ENCODE measurements at regions not wholly inside any gene's neighbourhood (a gene's known extent, or its start where the extent isn't known, plus 50 kb on each side); places are given as distances from the start of the nearest gene placed in this dataset.

- Histone ChIP-seq H3K27me3 (ENCODE audit: insufficient read depth) (no peaks in the 10 kb centered on the region), H3K27ac (ENCODE audit: low read depth in 2 of 2, low read length in 1 of 2) (no peak overlapping the region), H3F3A (replicated peaks; ENCODE audit: insufficient read depth) (no peaks in the 10 kb centered on the region), H3K9ac (no peak overlapping the region), H3K9me2 (peaks cover 4% of the 10 kb centered on the region; the same call in 1 of the 2 replicates), H3K36me3 (replicated peaks in 1 of 2; ENCODE audit: control insufficient read depth in 1 of 2, insufficient read depth in 2 of 2, low read length in 1 of 2) (no peaks in the 10 kb centered on the region), H4K20me1 (ENCODE audit: insufficient read depth) (no peaks in the 10 kb centered on the region), H3K4me3 (ENCODE audit: low read depth in 2 of 2, low read length in 1 of 2) (no peak overlapping the region), H3K9me3 (no peaks in the 10 kb centered on the region), H2AFZ (ENCODE audit: low read depth) (no peak overlapping the region), H3K79me2 (ENCODE audit: insufficient read depth) (no peaks in the 10 kb centered on the region), H3K4me1 (ENCODE audit: control insufficient read depth in 1 of 2, insufficient read depth in 2 of 2, low read depth in 1 of 2, low read length in 1 of 2) (no peaks in the 10 kb centered on the region), H3K4me2 (no peak overlapping the region)
- no peak for DNase-seq
- 31% methylated on average over 5 of the region's 5 CpGs for WGBS (ENCODE audit: low lambda C conversion rate)
- TF ChIP-seq POLR2AphosphoS5 (IDR thresholded peaks at IDR 0.05; ENCODE audit: low read depth, low read length) (no peak), ELF1 (IDR thresholded peaks at IDR 0.05) (no peak), TAF1 (IDR thresholded peaks at IDR 0.05; ENCODE audit: borderline replicate concordance, low read depth, low read length) (no peak), CHD2 (IDR thresholded peaks at IDR 0.05; ENCODE audit: low read length, partially characterized antibody) (no peak), MAX (IDR thresholded peaks at IDR 0.05; ENCODE audit: low read depth) (no peak), RFX5 (IDR thresholded peaks at IDR 0.05; ENCODE audit: low read length) (no peak), NFIC (IDR thresholded peaks at IDR 0.05; ENCODE audit: borderline replicate concordance) (no peak), JUND (IDR thresholded peaks at IDR 0.05) (no peak), NRF1 (IDR thresholded peaks at IDR 0.05; ENCODE audit: low read depth, low read length) (no peak), TEAD4 (IDR thresholded peaks at IDR 0.05; ENCODE audit: borderline replicate concordance, insufficient read depth) (no peak), FOXM1 (IDR thresholded peaks at IDR 0.05; ENCODE audit: low read depth) (no peak), PBX3 (IDR thresholded peaks at IDR 0.05) (no peak), SMC3 (IDR thresholded peaks at IDR 0.05; ENCODE audit: low read depth, low read length) (no peak), RAD21 (IDR thresholded peaks at IDR 0.05; ENCODE audit: low read length) (no peak)
- POLR2A ChIA-PET, result no interaction called here
- CTCF ChIA-PET, result no interaction called here
These were observed 570.9 kb downstream of the CDH26 start for GRCh38 chr20:60529149-60529548.

GRCh38 chr20:60535211-60535610, 577.0 kb downstream of the CDH26 start:
- Histone ChIP-seq H3K4me2 (no peak overlapping the region), H3K27me3 (ENCODE audit: insufficient read depth) (no peaks in the 10 kb centered on the region), H3K36me3 (replicated peaks in 1 of 2; ENCODE audit: control insufficient read depth in 1 of 2, insufficient read depth in 2 of 2, low read length in 1 of 2) (no peaks in the 10 kb centered on the region), H3K4me1 (ENCODE audit: control insufficient read depth in 1 of 2, insufficient read depth in 2 of 2, low read depth in 1 of 2, low read length in 1 of 2) (no peaks in the 10 kb centered on the region; a peak in 1 of 4 replicates), H4K20me1 (ENCODE audit: insufficient read depth) (no peaks in the 10 kb centered on the region), H3K9ac (no peak overlapping the region), H3F3A (replicated peaks; ENCODE audit: insufficient read depth) (no peaks in the 10 kb centered on the region), H3K79me2 (ENCODE audit: insufficient read depth) (no peaks in the 10 kb centered on the region), H3K9me2 (peaks cover 4% of the 10 kb centered on the region; the same call in 1 of the 2 replicates), H3K4me3 (ENCODE audit: low read depth in 2 of 2, low read length in 1 of 2) (no peak overlapping the region), H3K27ac (ENCODE audit: low read depth in 2 of 2, low read length in 1 of 2) (no peak overlapping the region), H2AFZ (ENCODE audit: low read depth) (no peak overlapping the region), H3K9me3 (no peaks in the 10 kb centered on the region)
- ChIA-PET CTCF (no interaction called here), POLR2A (no interaction called here)
- TF ChIP-seq CHD2 (IDR thresholded peaks at IDR 0.05; ENCODE audit: low read length, partially characterized antibody) (no peak), FOXM1 (IDR thresholded peaks at IDR 0.05; ENCODE audit: low read depth) (no peak), MAX (IDR thresholded peaks at IDR 0.05; ENCODE audit: low read depth) (no peak), EZH2phosphoT487 (IDR thresholded peaks at IDR 0.05; ENCODE audit: borderline replicate concordance, low read depth) (no peak), TAF1 (IDR thresholded peaks at IDR 0.05; ENCODE audit: borderline replicate concordance, low read depth, low read length) (no peak), CTCF (IDR thresholded peaks at IDR 0.05) (no peak), RXRA (IDR thresholded peaks at IDR 0.05; ENCODE audit: borderline replicate concordance, low read depth) (no peak), JUND (IDR thresholded peaks at IDR 0.05) (no peak), GABPA (IDR thresholded peaks at IDR 0.05; ENCODE audit: low read depth) (no peak), ZBTB33 (IDR thresholded peaks at IDR 0.05; ENCODE audit: borderline replicate concordance, low read depth) (no peak), FOXJ3 (CRISPR knock-in tag; IDR thresholded peaks at IDR 0.05) (no peak), RFX5 (IDR thresholded peaks at IDR 0.05; ENCODE audit: low read length) (no peak), ELF1 (IDR thresholded peaks at IDR 0.05) (no peak), IRF3 (IDR thresholded peaks at IDR 0.05; ENCODE audit: low read depth, low read length) (no peak), RAD21 (IDR thresholded peaks at IDR 0.05; ENCODE audit: low read length) (no peak)
- no peak for DNase-seq
- 29% methylated on average over 3 of the region's 3 CpGs for WGBS (ENCODE audit: low lambda C conversion rate)

Data from SK-N-SH (cell line).